Activated T-helper 2 cell treated with anti-CD3 and anti-CD28 coated beads, Interferon-gamma antibody, Interleukin-2, Interleukin-4, amounts not matched to agents 10 μg/mL and 5 μg/mL and 100 μg/mL, durations not matched to agents 14 hours and 24 hours and 36 hours (primary cell): ENCODE measurements at regions not wholly inside any gene's neighbourhood (a gene's known extent, or its start where the extent isn't known, plus 50 kb on each side); places are given as distances from the start of the nearest gene placed in this dataset.
"Not testable (repeated sequence)": the region's sequence is repeated elsewhere in the genome, so short reads cannot be mapped to it uniquely, and the experiment has no call there.

ENCODE experiments used
- DNase-seq: peaks from one replicate; pipeline ENCODE4 v3.0.0; 2021; ENCODE audit warnings: low spot score
- H3K27ac Mint-ChIP-seq: one replicate; pipeline ENCODE4 v1.8.0; 2021; ENCODE audit warnings: mixed read lengths
- H3K27me3 Mint-ChIP-seq: one replicate; pipeline ENCODE4 v1.8.0; 2021; ENCODE audit warnings: low read depth, mixed read lengths
- H3K36me3 Mint-ChIP-seq: one replicate; pipeline ENCODE4 v1.8.0; 2021; ENCODE audit warnings: low read depth, mixed read lengths
- H3K4me1 Mint-ChIP-seq: one replicate; pipeline ENCODE4 v1.8.0; 2021; ENCODE audit warnings: low read depth, mixed read lengths
- H3K4me3 Mint-ChIP-seq: one replicate; pipeline ENCODE4 v1.8.0; 2021; ENCODE audit warnings: low read depth, mild to moderate bottlenecking, moderate library complexity, mixed read lengths
- H3K9me3 Mint-ChIP-seq: one replicate; pipeline ENCODE4 v1.8.0; 2021; ENCODE audit warnings: mixed read lengths
- intact Hi-C: fragments of 100-400 bp; cut with micrococcal nuclease; formaldehyde crosslinking; loops from one replicate; pipeline ENCODE4 v1.15.1; 2023

- no peak overlapping the region for H3K27ac Mint-ChIP-seq
- no peaks in the 10 kb centered on the region for H3K9me3 Mint-ChIP-seq
- peak overlapping the region; percentile 37 for H3K4me3 Mint-ChIP-seq
- H3K27me3 Mint-ChIP-seq, result peaks cover 46% of the 10 kb centered on the region
- no peak for DNase-seq
- intact Hi-C loops, result loop anchor here (10.0 kb wide), 1 partner anchor 71 kb away; no protein-coding TSS in a partner anchor
- H3K36me3 Mint-ChIP-seq, result no peaks in the 10 kb centered on the region
- peaks cover 7% of the 10 kb centered on the region for H3K4me1 Mint-ChIP-seq
These were observed 91.2 kb upstream of the SIRPA start for GRCh38 chr20:1803932-1804501.

- peak; percentile 33 for DNase-seq
- Mint-ChIP-seq H3K9me3 (no peaks in the 10 kb centered on the region), H3K4me3 (peak overlapping the region; percentile 69), H3K4me1 (peaks cover 7% of the 10 kb centered on the region), H3K27ac (no peak overlapping the region), H3K36me3 (no peaks in the 10 kb centered on the region), H3K27me3 (peaks cover 52% of the 10 kb centered on the region)
- intact Hi-C loops, result loop anchor here (10.0 kb wide), 1 partner anchor 72 kb away; no protein-coding TSS in a partner anchor
These were observed 91.9 kb upstream of the SIRPA start for GRCh38 chr20:1803061-1803931.

- Mint-ChIP-seq H3K27me3 (peaks cover 50% of the 10 kb centered on the region), H3K9me3 (no peaks in the 10 kb centered on the region), H3K4me1 (peaks cover 7% of the 10 kb centered on the region), H3K4me3 (peak overlapping the region; percentile 69), H3K27ac (no peak overlapping the region), H3K36me3 (no peaks in the 10 kb centered on the region)
- intact Hi-C loops, result loop anchor here (10.0 kb wide), 1 partner anchor 72 kb away; no protein-coding TSS in a partner anchor
- DNase-seq, result no peak
These were observed 92.7 kb upstream of the SIRPA start for GRCh38 chr20:1802385-1803060.

GRCh38 chr20:1801929-1802306 lies 93.3 kb upstream of the SIRPA start:
- peaks cover 54% of the 10 kb centered on the region for H3K27me3 Mint-ChIP-seq

GRCh38 chr20:1801225-1801928 lies 93.8 kb upstream of the SIRPA start:
- Mint-ChIP-seq H3K9me3 (no peaks in the 10 kb centered on the region), H3K27me3 (peaks cover 57% of the 10 kb centered on the region), H3K4me1 (peaks cover 7% of the 10 kb centered on the region), H3K27ac (no peak overlapping the region), H3K36me3 (no peaks in the 10 kb centered on the region), H3K4me3 (no peak overlapping the region)
- no peak for DNase-seq
- intact Hi-C loops, result loop anchor here (10.0 kb wide), 1 partner anchor 73 kb away; no protein-coding TSS in a partner anchor

More at GRCh38 chr20:1801929-1802306, 93.3 kb upstream of the SIRPA start:
- DNase-seq, result no peak
- Mint-ChIP-seq H3K27ac (no peak overlapping the region), H3K4me1 (peaks cover 7% of the 10 kb centered on the region), H3K36me3 (no peaks in the 10 kb centered on the region), H3K9me3 (no peaks in the 10 kb centered on the region), H3K4me3 (peak overlapping the region; percentile 69)
- intact Hi-C loops, result loop anchor here (10.0 kb wide), 1 partner anchor 73 kb away; no protein-coding TSS in a partner anchor

GRCh38 chr20:1800777-1801176 lies 94.4 kb upstream of the SIRPA start:
- H3K36me3 Mint-ChIP-seq, result no peaks in the 10 kb centered on the region
- H3K4me3 Mint-ChIP-seq, result no peak overlapping the region
- no peak for DNase-seq
- peaks cover 7% of the 10 kb centered on the region for H3K4me1 Mint-ChIP-seq
- intact Hi-C loops, result loop anchor here (10.0 kb wide), 1 partner anchor 74 kb away; no protein-coding TSS in a partner anchor
- peaks cover 57% of the 10 kb centered on the region for H3K27me3 Mint-ChIP-seq
- H3K27ac Mint-ChIP-seq, result no peak overlapping the region
- H3K9me3 Mint-ChIP-seq, result no peaks in the 10 kb centered on the region

- intact Hi-C loops, result loop anchor here (10.0 kb wide), 1 partner anchor 75 kb away; no protein-coding TSS in a partner anchor
- Mint-ChIP-seq H3K4me3 (no peak overlapping the region), H3K27me3 (peaks cover 54% of the 10 kb centered on the region), H3K9me3 (no peaks in the 10 kb centered on the region), H3K27ac (no peak overlapping the region), H3K4me1 (peaks cover 7% of the 10 kb centered on the region), H3K36me3 (no peaks in the 10 kb centered on the region)
- DNase-seq, result no peak
These were observed 95.0 kb upstream of the SIRPA start for GRCh38 chr20:1800180-1800579.

GRCh38 chr20:1799746-1800145 lies 95.5 kb upstream of the SIRPA start:
- not testable (repeated sequence) for H3K27ac Mint-ChIP-seq, H3K9me3 Mint-ChIP-seq, DNase-seq, H3K4me1 Mint-ChIP-seq, H3K4me3 Mint-ChIP-seq, H3K36me3 Mint-ChIP-seq
- peaks cover 52% of the 10 kb centered on the region for H3K27me3 Mint-ChIP-seq
- intact Hi-C loops, result loop anchor here (10.0 kb wide), 1 partner anchor 75 kb away; no protein-coding TSS in a partner anchor

GRCh38 chr20:1798982-1799381 lies 96.2 kb upstream of the SIRPA start:
- H3K4me3 Mint-ChIP-seq, result no peak overlapping the region
- H3K27me3 Mint-ChIP-seq, result peaks cover 49% of the 10 kb centered on the region

GRCh38 chr20:1793821-1794220 lies 101.4 kb upstream of the SIRPA start:
- Mint-ChIP-seq H3K27me3 (peaks cover 33% of the 10 kb centered on the region), H3K4me1 (no peaks in the 10 kb centered on the region), H3K36me3 (no peaks in the 10 kb centered on the region), H3K4me3 (no peak overlapping the region), H3K27ac (no peak overlapping the region), H3K9me3 (no peaks in the 10 kb centered on the region)
- no peak for DNase-seq
- intact Hi-C loops, result no loop called here

More at GRCh38 chr20:1798982-1799381, 96.2 kb upstream of the SIRPA start:
- peaks cover 7% of the 10 kb centered on the region for H3K4me1 Mint-ChIP-seq
- H3K36me3 Mint-ChIP-seq, result no peaks in the 10 kb centered on the region
- H3K9me3 Mint-ChIP-seq, result no peaks in the 10 kb centered on the region
- DNase-seq, result no peak
- H3K27ac Mint-ChIP-seq, result no peak overlapping the region
- intact Hi-C loops, result no loop called here

- Mint-ChIP-seq H3K27me3 (peaks cover 34% of the 10 kb centered on the region), H3K27ac (no peak overlapping the region), H3K4me1 (no peaks in the 10 kb centered on the region), H3K9me3 (no peaks in the 10 kb centered on the region), H3K36me3 (no peaks in the 10 kb centered on the region), H3K4me3 (no peak overlapping the region)
- intact Hi-C loops, result no loop called here
- no peak for DNase-seq
These were observed 102.9 kb upstream of the SIRPA start for GRCh38 chr20:1792274-1792673.

- Mint-ChIP-seq H3K27me3 (peaks cover 44% of the 10 kb centered on the region), H3K9me3 (no peaks in the 10 kb centered on the region), H3K4me3 (no peak overlapping the region), H3K4me1 (no peaks in the 10 kb centered on the region), H3K27ac (no peak overlapping the region), H3K36me3 (no peaks in the 10 kb centered on the region)
- intact Hi-C loops, result no loop called here
- DNase-seq, result no peak
These were observed 104.8 kb upstream of the SIRPA start for GRCh38 chr20:1790386-1790785.
